HCT116 (cell line): ENCODE measurements at regions not wholly inside any gene's neighbourhood (a gene's known extent, or its start where the extent isn't known, plus 50 kb on each side); places are given as distances from the start of the nearest gene placed in this dataset.

ENCODE experiments used
- ATAC-seq: fragments of 200-7000 bp; cut with Tn5 transposase; 2 replicates; pipeline ENCODE4 v1.9.1; 2020; ENCODE audit warnings: mild to moderate bottlenecking, moderate library complexity
- BruUV-seq: library from RNA; stranded (reverse); fragments of 400-500 nt; replicated peaks from 2 replicates; lab custom pipeline; 2021; lab: Mats Ljungman, UMichigan
- CTCF ChIA-PET: fragments of 300-600 bp; sonication (Branson Sonifier 250); formaldehyde crosslinking; loops from one replicate; lab custom pipeline; 2021; ENCODE audit warnings: antibody characterized with exemption; lab: Charles Lee
- POLR2A ChIA-PET: fragments of 300-600, 350-600 bp; sonication (Branson Sonifier 250); formaldehyde crosslinking; loops from one replicate; lab custom pipeline; 2021; ENCODE audit warnings: antibody characterized with exemption; lab: Charles Lee
- RAD21 ChIA-PET, 2 experiments: fragments of 300-600 bp; sonication (Branson Sonifier 250); formaldehyde crosslinking; loops; one replicate each; lab custom pipeline; 2023; ENCODE audit warnings: low total read pairs in 2 of 2; ENCODE audit not compliant: uncharacterized antibody in 2 of 2, unreplicated experiment in 2 of 2, low non-redundant PET in 1 of 2; lab: Charles Lee
- DNase-seq: peaks from one replicate; pipeline ENCODE4 v3.0.0-alpha.2; 2010; ENCODE audit warnings: low read depth, low spot score
- H2AFZ ChIP-seq: fragments of 200-600 bp; shearing (Covaris generic), sonication (generic); 2 replicates; pipeline ENCODE4 v1.6.1; 2017; ENCODE audit warnings: low read depth, mixed run types, mixed read lengths, antibody characterized with exemption, low read length; ENCODE audit not compliant: poor library complexity, severe bottlenecking
- H3K27ac ChIP-seq: 2 replicates; pipeline ENCODE4 v1.5.1; 2012; ENCODE audit warnings: low read depth, low read length
- H3K27me3 ChIP-seq: fragments of 200-600 bp; sonication (generic); 2 replicates; pipeline ENCODE4 v1.6.1; 2016; ENCODE audit warnings: mixed run types, low read length, mixed read lengths; ENCODE audit not compliant: insufficient read depth
- H3K36me3 ChIP-seq, 2 experiments: fragments of 200-500 bp in 1 of 2; fragments of 200-600 bp in 1 of 2; sonication (Bioruptor generic) in 1 of 2; sonication (generic) in 1 of 2; 2 replicates each; pipeline versions ENCODE4 v1.5.1 to v1.6.1; 2014 to 2016; ENCODE audit warnings: low read length in 2 of 2, inconsistent platforms in 1 of 2, mixed read lengths in 1 of 2, mixed run types in 1 of 2; ENCODE audit not compliant: insufficient read depth in 2 of 2, control insufficient read depth in 1 of 2
- H3K4me1 ChIP-seq, 2 experiments: fragments of 200-600 bp in 1 of 2; sonication (generic) in 1 of 2; 2 replicates each; pipeline versions ENCODE4 v1.5.1 to v1.6.1; 2012 to 2017; ENCODE audit warnings: low read length in 2 of 2, inconsistent platforms in 1 of 2, mild to moderate bottlenecking in 1 of 2, mixed read lengths in 1 of 2, mixed run types in 1 of 2, moderate library complexity in 1 of 2; ENCODE audit not compliant: insufficient read depth in 2 of 2, control insufficient read depth in 1 of 2
- H3K4me2 ChIP-seq: fragments of 200-600 bp; sonication (generic); 2 replicates; pipeline ENCODE4 v1.6.1; 2017; ENCODE audit warnings: mixed run types, low read length, mixed read lengths
- H3K4me3 ChIP-seq, 2 experiments: fragments of 200-600 bp in 1 of 2; sonication (generic) in 1 of 2; replicated peaks in 1 of 2; 2 replicates each; pipeline ENCODE4 v1.5.1; 2011 to 2016; ENCODE audit warnings: low read length in 2 of 2, control low read depth in 1 of 2, low read depth in 1 of 2, mild to moderate bottlenecking in 1 of 2, mixed read lengths in 1 of 2, mixed run types in 1 of 2
- H3K79me2 ChIP-seq: fragments of 200-600 bp; sonication (generic); 2 replicates; pipeline ENCODE4 v1.6.1; 2017; ENCODE audit warnings: mild to moderate bottlenecking, mixed run types, low read length, moderate library complexity, mixed read lengths; ENCODE audit not compliant: insufficient read depth
- H3K9ac ChIP-seq: fragments of 200-600 bp; sonication (generic); 2 replicates; pipeline ENCODE4 v1.6.1; 2016; ENCODE audit warnings: low read length, mixed read lengths
- H3K9me2 ChIP-seq: fragments of 200-600 bp; sonication (generic), shearing (Covaris generic); 2 replicates; pipeline ENCODE4 v1.6.1; 2017; ENCODE audit warnings: mixed run types, mild to moderate bottlenecking, moderate library complexity; ENCODE audit not compliant: insufficient read depth
- H3K9me3 ChIP-seq, 2 experiments: fragments of 200-500 bp in 1 of 2; fragments of 200-600 bp in 1 of 2; sonication (Bioruptor generic) in 1 of 2; sonication (generic) in 1 of 2; 2 replicates each; pipeline ENCODE4 v1.6.1; 2014 to 2017; ENCODE audit warnings: low read length in 2 of 2, mixed read lengths in 2 of 2, inconsistent platforms in 1 of 2, low read depth in 1 of 2, mild to moderate bottlenecking in 1 of 2, mixed run types in 1 of 2, moderate library complexity in 1 of 2; ENCODE audit not compliant: control insufficient read depth in 1 of 2, insufficient read depth in 1 of 2
- H4K20me1 ChIP-seq: fragments of 200-600 bp; sonication (generic), shearing (Covaris generic); 2 replicates; pipeline ENCODE4 v1.6.1; 2017; ENCODE audit warnings: mixed run types, mild to moderate bottlenecking, moderate library complexity; ENCODE audit not compliant: insufficient read depth
- ATF3 ChIP-seq: IDR thresholded peaks from 2 replicates; pipeline ENCODE4 v1.6.1; 2012
- CBX3 ChIP-seq: IDR thresholded peaks from 2 replicates; pipeline ENCODE4 v1.6.1; 2012; ENCODE audit warnings: low read depth
- CTCF ChIP-seq, 3 experiments: fragments of 200-600 bp in 1 of 3; sonication (generic) in 1 of 3; IDR thresholded peaks in 2 of 3; conservative IDR thresholded peaks in 1 of 3; 2 replicates each; pipeline ENCODE4 v1.5.1; 2012 to 2017; ENCODE audit warnings: low read depth in 2 of 3, low read length in 2 of 3, antibody characterized with exemption in 1 of 3, borderline replicate concordance in 1 of 3, control low read depth in 1 of 3, mild to moderate bottlenecking in 1 of 3, mixed read lengths in 1 of 3, mixed run types in 1 of 3, moderate library complexity in 1 of 3; ENCODE audit not compliant: insufficient read depth in 1 of 3
- EGR1 ChIP-seq: IDR thresholded peaks from 2 replicates; pipeline ENCODE4 v1.6.1; 2012; ENCODE audit warnings: low read depth
- FOSL1 ChIP-seq: IDR thresholded peaks from 2 replicates; pipeline ENCODE4 v1.6.1; 2012; ENCODE audit warnings: low read depth
- JUND ChIP-seq: IDR thresholded peaks from 2 replicates; pipeline ENCODE4 v1.6.1; 2012
- POLR2A ChIP-seq: IDR thresholded peaks from 2 replicates; pipeline ENCODE4 v1.7.0; 2011; ENCODE audit warnings: borderline replicate concordance; ENCODE audit not compliant: insufficient read depth, insufficient read length; ENCODE audit errors: extremely low read depth
- POLR2AphosphoS5 ChIP-seq: IDR thresholded peaks from 2 replicates; pipeline ENCODE4 v1.6.1; 2011; ENCODE audit warnings: mild to moderate bottlenecking, low read depth, low read length, moderate library complexity
- RAD21 ChIP-seq: IDR thresholded peaks from 2 replicates; pipeline ENCODE4 v1.6.1; 2012; ENCODE audit warnings: low read depth, mild to moderate bottlenecking
- SIN3A ChIP-seq: IDR thresholded peaks from 2 replicates; pipeline ENCODE4 v1.6.1; 2012; ENCODE audit warnings: low read depth
- SP1 ChIP-seq: IDR thresholded peaks from 2 replicates; pipeline ENCODE4 v1.6.1; 2012; ENCODE audit warnings: low read depth
- SRF ChIP-seq: IDR thresholded peaks from 2 replicates; pipeline ENCODE4 v1.6.1; 2012; ENCODE audit warnings: low read depth
- YY1 ChIP-seq: IDR thresholded peaks from 2 replicates; pipeline ENCODE4 v1.6.1; 2011; ENCODE audit warnings: low read length, low read depth, moderate library complexity, mild to moderate bottlenecking; ENCODE audit not compliant: insufficient replicate concordance; ENCODE audit errors: extremely low read depth
- ZBTB33 ChIP-seq: IDR thresholded peaks from 2 replicates; pipeline ENCODE4 v1.6.1; 2011; ENCODE audit warnings: mild to moderate bottlenecking, low read length, moderate library complexity; ENCODE audit not compliant: insufficient replicate concordance; ENCODE audit errors: extremely low read depth
- ZFX ChIP-seq: fragments of 450-650 bp; IDR thresholded peaks from 2 replicates; pipeline ENCODE4 v1.6.1; 2017
- intact Hi-C: fragments of 100-400 bp; cut with micrococcal nuclease; formaldehyde crosslinking; loops from 2 replicates; pipeline ENCODE4 v1.10.0; 2022
- TF ChIP-seq, protein P1 (sequence below): IDR thresholded peaks from 2 replicates; pipeline ENCODE4 v1.6.1; 2012

DNA sequence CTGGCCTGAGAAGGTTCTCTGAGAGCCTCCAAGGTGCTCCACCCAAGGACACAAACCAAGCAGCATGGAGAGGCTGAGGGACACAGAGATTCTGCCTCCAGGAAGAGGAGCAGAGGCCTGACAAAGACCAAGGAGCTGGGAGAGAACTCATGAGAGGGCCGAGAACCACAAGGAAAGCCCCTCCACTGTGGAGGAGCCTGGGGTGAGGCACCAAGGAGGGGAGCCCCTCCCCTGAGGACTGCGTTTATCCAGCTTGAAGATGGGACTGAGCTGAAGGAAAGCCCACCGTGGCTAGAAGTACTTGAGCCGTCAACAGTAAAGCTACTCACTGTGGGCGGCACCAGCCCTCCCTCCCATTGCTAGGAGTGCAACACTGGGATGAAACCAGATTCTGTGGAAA, 63.1 kb upstream of the MEF2A start:
- no peaks in the 10 kb centered on the region for H4K20me1 ChIP-seq
- BruUV-seq = no TSS peak

GRCh38 chr15:99503411-99503810, 62.4 kb upstream of the MEF2A start:
- CTCF ChIA-PET = no interaction called here
- DNase-seq (no peak), ATAC-seq (no peak)
- Histone ChIP-seq H3K9me3 (no peaks in the 10 kb centered on the region), H3K4me3 (no peak overlapping the region), H3K9ac (no peak overlapping the region), H3K4me1 (peaks cover 0 to 9% of the 10 kb centered on the region in 2 experiments; a peak in 1 of 4 replicates), H3K9me2 (no peaks in the 10 kb centered on the region), H3K27ac (no peak overlapping the region), H4K20me1 (no peaks in the 10 kb centered on the region), H3K79me2 (no peaks in the 10 kb centered on the region), H2AFZ (no peak overlapping the region), H3K36me3 (no peaks in the 10 kb centered on the region), H3K27me3 (no peaks in the 10 kb centered on the region), H3K4me2 (no peak overlapping the region)
- RAD21 ChIA-PET = no interaction called here
- no TSS peak for BruUV-seq
- intact Hi-C loops = no loop called here
- POLR2A ChIA-PET = no interaction called here
- TF ChIP-seq ZBTB33 (no peak), SP1 (no peak), EGR1 (no peak), JUND (no peak), FOSL1 (no peak), CTCF (IDR thresholded peaks at IDR 0.05 in 2 of 3, conservative IDR thresholded peaks at IDR 0.05 in 1 of 3; ENCODE audit: borderline replicate concordance in 1 of 3, insufficient read depth in 1 of 3, low read depth in 2 of 3, low read length in 2 of 3) (no peak), SRF (no peak), POLR2AphosphoS5 (no peak), POLR2A (no peak), SIN3A (no peak), CBX3 (no peak), ZFX (no peak), YY1 (no peak)
- TF ChIP-seq, protein P1, sequence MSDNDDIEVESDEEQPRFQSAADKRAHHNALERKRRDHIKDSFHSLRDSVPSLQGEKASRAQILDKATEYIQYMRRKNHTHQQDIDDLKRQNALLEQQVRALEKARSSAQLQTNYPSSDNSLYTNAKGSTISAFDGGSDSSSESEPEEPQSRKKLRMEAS = no peak

More for the DNA sequence above, 63.1 kb upstream of the MEF2A start:
- H3K27me3 ChIP-seq = no peaks in the 10 kb centered on the region
- TF ChIP-seq RAD21 (no peak), POLR2A (no peak), POLR2AphosphoS5 (no peak), SIN3A (no peak), ZFX (no peak), SRF (no peak), JUND (no peak), ATF3 (no peak), CBX3 (no peak)
- TF ChIP-seq, protein P1 = no peak
- TF ChIP-seq, all 23 proteins: peak for 0
- Histone ChIP-seq H3K36me3 (no peaks in the 10 kb centered on the region), H3K4me2 (no peak overlapping the region), H3K9me2 (no peaks in the 10 kb centered on the region), H3K79me2 (no peaks in the 10 kb centered on the region), H2AFZ (no peak overlapping the region), H3K4me3 (no peak overlapping the region), H3K9me3 (no peaks in the 10 kb centered on the region), H3K4me1 (peaks cover 0 to 9% of the 10 kb centered on the region in 2 experiments; a peak in 1 of 4 replicates), H3K9ac (no peak overlapping the region), H3K27ac (no peak overlapping the region)
- ChIA-PET POLR2A (no interaction called here), CTCF (no interaction called here), RAD21 (no interaction called here)
- DNase-seq (no peak), ATAC-seq (no peak)
- intact Hi-C loops = no loop called here
